ENCODE measurements at regions not wholly inside any gene's neighbourhood (a gene's known extent, or its start where the extent isn't known, plus 50 kb on each side); places are given as distances from the start of the nearest gene placed in this dataset.

GRCh38 chr6:17015551-17016381 lies 86.1 kb upstream of the STMND1 start:
- TF ChIP-seq EZH2phosphoT487 (IDR thresholded peaks at IDR 0.05; ENCODE audit: borderline replicate concordance): no peak
- TF ChIP-seq CTCF (conservative IDR thresholded peaks at IDR 0.05; ENCODE audit: low read length): no peak
- no peaks in the 10 kb centered on the region for H3K9me2 ChIP-seq (replicated peaks; ENCODE audit: low read depth, low read length)
- H3K9me3 ChIP-seq (ENCODE audit: insufficient read depth, low read depth, low read length): no peaks in the 10 kb centered on the region
- no peaks in the 10 kb centered on the region for H3K79me2 ChIP-seq (ENCODE audit: insufficient read depth, low read length)
- no peak overlapping the region for H3K4me2 ChIP-seq (ENCODE audit: low read depth, low read length, poor library complexity, severe bottlenecking)
- H3K27me3 ChIP-seq (ENCODE audit: insufficient read depth, low read length, poor library complexity, severe bottlenecking): no peaks in the 10 kb centered on the region
- H4K20me1 ChIP-seq (ENCODE audit: insufficient read depth, low read length, poor library complexity, severe bottlenecking): no peaks in the 10 kb centered on the region
- H3K36me3 ChIP-seq (ENCODE audit: insufficient read depth, low read length): no peaks in the 10 kb centered on the region
- no peaks in the 10 kb centered on the region for H3K4me1 ChIP-seq (ENCODE audit: insufficient read depth, low read length, poor library complexity, severe bottlenecking)
- H3K4me3 ChIP-seq (ENCODE audit: low read length, poor library complexity, severe bottlenecking): no peak overlapping the region
- H2AFZ ChIP-seq (ENCODE audit: low read length): no peak overlapping the region
- H3K9ac ChIP-seq (ENCODE audit: low read depth, low read length, poor library complexity, severe bottlenecking): no peak overlapping the region
- H3F3A ChIP-seq (ENCODE audit: low read depth): no peaks in the 10 kb centered on the region

GRCh38 chr6:17015144-17015543 lies 86.7 kb upstream of the STMND1 start:
- Histone ChIP-seq H3K79me2 (ENCODE audit: insufficient read depth, low read length) (no peaks in the 10 kb centered on the region), H3F3A (ENCODE audit: low read depth) (no peaks in the 10 kb centered on the region), H3K9me2 (replicated peaks; ENCODE audit: low read depth, low read length) (no peaks in the 10 kb centered on the region), H4K20me1 (ENCODE audit: insufficient read depth, low read length, poor library complexity, severe bottlenecking) (no peaks in the 10 kb centered on the region), H2AFZ (ENCODE audit: low read length) (no peak overlapping the region), H3K4me3 (ENCODE audit: low read length, poor library complexity, severe bottlenecking) (no peak overlapping the region), H3K4me1 (ENCODE audit: insufficient read depth, low read length, poor library complexity, severe bottlenecking) (no peaks in the 10 kb centered on the region), H3K27me3 (ENCODE audit: insufficient read depth, low read length, poor library complexity, severe bottlenecking) (no peaks in the 10 kb centered on the region), H3K36me3 (ENCODE audit: insufficient read depth, low read length) (no peaks in the 10 kb centered on the region), H3K9ac (ENCODE audit: low read depth, low read length, poor library complexity, severe bottlenecking) (no peak overlapping the region), H3K4me2 (ENCODE audit: low read depth, low read length, poor library complexity, severe bottlenecking) (no peak overlapping the region), H3K9me3 (ENCODE audit: insufficient read depth, low read depth, low read length) (no peaks in the 10 kb centered on the region)
- no peak for TF ChIP-seq CTCF (conservative IDR thresholded peaks at IDR 0.05; ENCODE audit: low read length)
- TF ChIP-seq EZH2phosphoT487 (IDR thresholded peaks at IDR 0.05; ENCODE audit: borderline replicate concordance): no peak

GRCh38 chr6:17013701-17014100 lies 88.1 kb upstream of the STMND1 start:
- Histone ChIP-seq H3K79me2 (ENCODE audit: insufficient read depth, low read length) (no peaks in the 10 kb centered on the region), H3K9me2 (replicated peaks; ENCODE audit: low read depth, low read length) (no peaks in the 10 kb centered on the region), H3K36me3 (ENCODE audit: insufficient read depth, low read length) (no peaks in the 10 kb centered on the region), H3K4me1 (ENCODE audit: insufficient read depth, low read length, poor library complexity, severe bottlenecking) (no peaks in the 10 kb centered on the region), H3K4me3 (ENCODE audit: low read length, poor library complexity, severe bottlenecking) (no peak overlapping the region), H3K4me2 (ENCODE audit: low read depth, low read length, poor library complexity, severe bottlenecking) (no peak overlapping the region), H3K27me3 (ENCODE audit: insufficient read depth, low read length, poor library complexity, severe bottlenecking) (no peaks in the 10 kb centered on the region), H3K9ac (ENCODE audit: low read depth, low read length, poor library complexity, severe bottlenecking) (no peak overlapping the region), H2AFZ (ENCODE audit: low read length) (no peak overlapping the region), H3F3A (ENCODE audit: low read depth) (no peaks in the 10 kb centered on the region), H3K9me3 (ENCODE audit: insufficient read depth, low read depth, low read length) (no peaks in the 10 kb centered on the region), H4K20me1 (ENCODE audit: insufficient read depth, low read length, poor library complexity, severe bottlenecking) (no peaks in the 10 kb centered on the region)
- TF ChIP-seq CTCF (conservative IDR thresholded peaks at IDR 0.05; ENCODE audit: low read length) (no peak), EZH2phosphoT487 (IDR thresholded peaks at IDR 0.05; ENCODE audit: borderline replicate concordance) (no peak)
